DMS114 treated with DMSO at 0.1 percent for 48 hours (cell line): ENCODE measurements at regions not wholly inside any gene's neighbourhood (a gene's known extent, or its start where the extent isn't known, plus 50 kb on each side); places are given as distances from the start of the nearest gene placed in this dataset.
"Not testable (repeated sequence)": the region's sequence is repeated elsewhere in the genome, so short reads cannot be mapped to it uniquely, and the experiment has no call there.

Experiments
- DNase-seq: peaks from one replicate; lab custom pipeline; 2025; ENCODE audit not compliant: unreplicated experiment; lab: John Stamatoyannopoulos, UW

DNA sequence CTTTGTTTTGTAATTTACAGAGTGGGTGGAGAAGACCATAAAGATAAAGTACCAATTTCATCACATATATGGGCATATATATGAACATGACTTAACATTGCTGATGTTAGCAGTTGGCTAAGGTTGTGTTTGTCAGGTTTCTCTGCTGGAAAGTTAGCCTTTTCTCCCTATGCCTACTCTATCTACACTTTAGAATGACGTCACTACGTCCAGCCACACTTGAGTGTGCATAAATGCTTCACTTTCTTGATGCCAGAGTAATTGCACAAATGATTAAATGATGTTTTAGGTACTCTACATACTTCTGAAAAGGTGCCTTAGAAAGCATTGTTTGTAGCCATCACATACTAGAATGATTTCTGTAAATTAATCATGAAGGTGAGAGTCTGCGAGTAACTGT lies 759.2 kb upstream of the MGAT4C start:
- no peak for DNase-seq

DNA sequence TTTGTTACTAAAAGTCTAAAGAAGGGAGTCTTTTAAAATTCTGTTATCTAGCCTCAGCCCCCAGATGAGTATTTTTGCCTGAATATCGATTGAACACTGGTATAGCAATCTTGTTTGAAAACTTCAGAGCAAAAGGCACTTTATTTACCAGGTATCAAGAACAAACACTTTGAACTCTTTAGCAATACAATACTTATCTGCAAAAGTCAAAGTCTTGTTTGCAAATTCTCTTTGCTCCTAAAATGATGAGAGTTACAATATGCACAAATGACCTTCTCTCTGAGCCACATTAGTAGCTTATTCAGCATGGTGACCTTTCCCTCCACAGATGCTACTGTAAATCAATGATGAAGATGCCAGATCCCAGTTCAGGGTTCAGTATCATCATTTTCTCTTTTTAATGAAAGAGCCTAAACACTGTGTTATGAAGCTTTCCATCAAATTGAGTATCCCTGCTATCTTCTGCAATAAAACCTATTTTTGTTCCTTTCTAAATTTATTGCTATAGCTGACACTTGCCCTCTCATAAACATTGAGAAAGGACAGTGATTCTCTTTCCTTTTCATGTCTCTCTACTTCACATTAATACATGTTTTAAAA lies 752.7 kb upstream of the MGAT4C start:
- no peak for DNase-seq

DNA sequence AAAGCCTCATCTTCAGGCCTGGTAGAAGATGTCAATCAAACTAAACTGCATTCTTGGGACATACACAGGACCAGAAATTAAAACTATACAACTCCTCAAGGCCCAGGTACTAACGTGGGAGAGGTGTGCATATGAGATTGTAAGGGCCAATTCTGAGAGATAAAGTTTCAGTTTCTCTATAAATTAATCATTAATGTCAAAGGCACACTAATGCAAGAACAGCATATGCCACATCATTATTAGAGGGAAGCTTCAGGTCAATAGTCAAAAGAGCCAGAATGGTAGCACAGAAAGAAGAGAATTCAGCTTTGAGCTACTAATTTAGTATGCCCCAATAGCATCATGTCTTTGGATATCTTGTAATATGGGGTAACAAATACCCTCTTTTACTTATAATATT lies 744.9 kb upstream of the MGAT4C start:
- DNase-seq: no peak

DNA sequence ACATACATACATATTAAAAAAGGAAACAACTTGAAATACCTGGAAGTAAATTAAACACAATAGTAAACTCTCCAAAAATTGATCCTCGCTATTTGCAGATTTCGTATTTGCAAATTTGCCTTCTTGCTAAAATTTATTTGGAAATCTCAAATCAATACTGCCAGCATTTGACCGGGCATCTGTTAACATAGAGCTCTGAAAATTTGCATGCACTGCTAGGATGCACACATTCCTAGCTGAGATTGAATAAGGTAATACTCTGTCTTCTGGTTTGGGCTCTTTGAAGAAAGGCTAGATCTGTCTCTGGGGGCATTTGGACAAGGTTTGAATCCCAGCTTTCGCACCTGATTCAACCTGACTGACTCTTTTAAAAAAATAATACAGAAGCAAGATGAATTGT lies 729.1 kb upstream of the MGAT4C start:
- no peak for DNase-seq

DNA sequence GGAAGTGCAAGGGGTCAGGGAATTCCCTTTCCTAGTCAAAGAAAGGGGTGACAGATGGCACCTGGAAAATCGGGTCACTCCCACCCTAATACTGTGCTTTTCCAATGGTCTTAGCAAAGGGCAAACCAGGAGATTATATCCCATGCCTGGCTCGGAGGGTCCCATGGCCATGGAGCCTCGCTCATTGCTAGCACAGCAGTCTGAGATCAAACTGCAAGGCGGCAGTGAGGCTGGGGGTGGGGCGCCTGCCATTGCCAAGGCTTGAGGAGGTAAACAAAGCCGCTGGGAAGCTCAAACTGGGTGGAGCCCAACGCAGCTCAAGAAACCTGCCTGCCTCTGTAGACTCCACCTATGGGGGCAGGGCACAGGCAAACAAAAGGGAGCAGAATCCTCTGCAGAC lies 714.4 kb upstream of the MGAT4C start:
- DNase-seq: not testable (repeated sequence)

DNA sequence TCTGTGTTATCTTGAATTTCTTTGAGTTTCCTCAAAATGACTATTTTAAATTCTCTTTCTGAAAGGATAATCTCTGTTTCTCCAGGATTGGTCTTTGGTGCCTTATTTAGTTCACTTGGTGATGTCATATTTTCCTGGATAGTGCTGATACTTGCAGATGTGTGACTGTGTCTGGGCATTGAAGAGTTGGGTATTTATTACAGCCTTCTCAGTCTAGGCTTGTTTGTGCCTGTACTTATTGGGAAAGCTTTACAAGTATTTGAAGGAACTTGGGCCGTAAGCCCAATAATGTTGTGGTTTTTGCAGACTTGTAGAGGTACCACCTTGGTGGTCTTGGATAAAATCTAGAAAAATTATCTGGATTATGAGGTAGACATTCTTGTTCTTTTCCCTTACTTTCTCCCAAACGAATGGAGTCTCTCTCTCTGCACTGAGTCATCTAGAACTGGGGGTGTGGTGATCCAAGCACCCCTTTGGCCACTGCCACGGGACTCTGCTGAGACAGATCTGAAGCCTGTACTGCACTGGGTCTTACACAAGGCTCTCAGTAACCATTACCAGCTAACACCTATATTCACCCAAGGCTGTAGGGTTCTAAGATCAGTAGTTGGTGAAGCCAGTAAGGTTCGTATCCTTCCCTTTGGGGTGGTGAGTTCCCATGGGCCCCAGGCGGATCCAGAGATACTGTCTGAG lies 703.7 kb upstream of the MGAT4C start:
- no peak for DNase-seq

DNA sequence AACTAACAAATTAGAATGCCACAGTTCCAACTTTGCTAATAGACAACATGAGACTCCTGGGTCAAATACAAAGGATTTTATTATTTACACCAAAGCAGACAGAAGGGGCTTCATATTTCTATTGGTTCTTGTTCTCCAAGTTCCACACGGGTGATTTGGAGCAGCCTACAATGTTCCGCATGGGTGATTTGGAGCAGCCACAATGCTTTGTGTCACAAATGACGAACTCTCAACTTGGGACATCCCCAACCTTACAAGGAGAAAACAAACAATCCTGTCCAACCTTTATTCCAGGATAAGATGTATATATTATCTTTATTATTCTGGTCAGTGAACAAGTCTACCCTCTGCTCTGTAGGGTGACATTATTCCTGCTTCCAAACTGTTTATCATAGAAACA lies 694.3 kb upstream of the MGAT4C start:
- DNase-seq: no peak

DNA sequence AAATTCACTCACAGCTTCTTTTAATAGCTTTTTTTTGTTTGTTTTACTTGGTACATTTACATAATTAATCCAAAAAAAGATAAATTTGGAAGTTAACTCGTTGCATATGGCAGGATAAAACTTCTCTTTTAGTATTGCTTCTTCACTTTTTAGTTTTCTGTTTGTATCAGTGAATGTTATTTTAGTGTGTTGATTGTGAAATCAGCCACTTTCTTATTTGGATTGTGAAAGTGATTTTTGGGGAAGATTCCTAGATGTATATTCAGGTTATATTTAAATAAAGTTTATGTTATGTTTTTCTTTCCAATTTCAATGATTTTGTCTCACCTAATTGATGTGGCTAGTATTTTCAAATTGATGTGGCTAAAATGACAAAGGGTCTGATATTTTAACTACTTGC lies 693.9 kb upstream of the MGAT4C start:
- DNase-seq: no peak

DNA sequence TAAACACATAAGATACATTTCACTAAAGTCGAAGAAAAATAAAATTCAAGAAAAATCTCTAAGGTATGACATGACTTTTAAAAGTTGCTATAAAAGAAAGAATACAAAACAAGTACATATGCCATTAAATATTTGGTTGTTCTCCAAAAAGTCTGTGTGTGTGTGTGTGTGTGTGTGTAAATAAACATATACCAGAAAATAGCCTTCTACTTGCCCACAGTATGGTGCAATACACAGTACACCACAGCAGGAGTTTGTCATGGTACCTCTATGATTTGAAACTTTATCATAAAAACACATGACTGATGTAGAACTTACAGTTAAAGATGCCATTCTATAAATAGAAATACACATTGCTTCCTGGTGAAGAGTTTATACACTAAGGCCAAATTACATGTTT lies 692.7 kb upstream of the MGAT4C start:
- DNase-seq: no peak

DNA sequence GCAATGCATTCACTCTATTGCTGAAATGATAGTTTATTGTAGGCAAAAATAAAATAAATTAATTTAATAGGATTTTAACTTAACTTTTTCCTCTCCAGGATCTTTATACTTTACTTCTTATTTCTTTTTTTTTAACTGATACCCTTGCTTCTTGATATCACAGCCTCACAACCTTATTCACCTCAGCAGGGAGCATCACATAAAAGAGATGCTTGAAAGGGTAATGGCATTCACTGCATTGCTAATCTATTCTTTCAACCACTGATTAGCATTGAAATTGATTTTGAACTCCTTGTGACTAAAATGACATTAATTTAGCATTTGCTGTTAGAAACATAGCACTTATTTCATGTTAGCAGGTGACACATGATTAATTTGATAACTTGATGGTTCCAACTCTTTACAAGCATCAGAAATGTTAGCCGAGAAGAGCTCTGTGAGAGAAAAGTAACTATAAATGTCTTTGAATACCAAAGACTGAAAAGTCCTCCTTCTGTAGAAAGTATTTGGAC lies 689.5 kb upstream of the MGAT4C start:
- DNase-seq: no peak

DNA sequence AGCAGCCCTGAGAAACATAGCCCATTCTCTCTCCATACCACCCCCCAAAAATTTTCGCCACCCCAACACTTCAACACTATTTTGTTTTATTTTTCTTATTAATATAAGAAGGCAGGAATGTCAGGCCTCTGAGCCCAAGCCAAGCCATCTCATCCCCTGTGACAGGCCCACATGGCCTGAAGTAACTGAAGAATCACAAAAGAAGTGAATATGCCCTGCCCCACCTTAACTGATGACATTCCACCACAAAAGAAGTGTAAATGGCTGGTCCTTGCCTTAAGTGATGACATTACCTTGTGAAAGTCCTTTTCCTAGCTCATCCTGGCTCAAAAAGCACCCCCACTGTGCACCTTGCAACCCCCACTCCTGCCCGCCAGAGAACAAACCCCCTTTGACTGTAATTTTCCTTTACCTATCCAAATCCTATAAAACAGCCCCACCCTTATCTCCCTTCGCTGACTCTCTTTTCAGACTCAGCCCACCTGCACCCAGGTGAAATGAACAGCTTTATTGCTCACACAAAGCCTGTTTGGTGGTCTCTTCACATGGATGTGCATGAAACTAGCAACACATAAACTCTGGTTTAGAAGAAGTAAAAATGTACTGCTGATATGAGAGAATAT lies 688.1 kb upstream of the MGAT4C start:
- not testable (repeated sequence) for DNase-seq

DNA sequence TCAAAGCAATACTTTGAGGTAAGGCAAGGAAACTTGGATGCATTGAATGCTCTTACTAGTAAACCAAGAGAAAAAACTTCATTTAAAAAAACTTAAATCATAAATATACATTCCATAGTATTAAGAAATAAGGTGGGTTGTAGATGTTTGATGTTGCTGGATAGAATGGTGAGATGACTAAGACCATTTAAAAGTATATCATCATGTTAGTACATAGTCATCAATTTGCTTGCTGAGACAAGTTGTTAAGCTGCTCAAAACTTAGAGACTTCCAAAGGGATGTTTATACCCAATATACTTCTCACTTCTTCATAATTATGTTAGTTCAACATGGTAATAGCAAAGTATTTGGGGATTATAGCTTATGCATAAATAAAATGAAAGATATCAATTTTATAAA lies 675.5 kb upstream of the MGAT4C start:
- no peak for DNase-seq

DNA sequence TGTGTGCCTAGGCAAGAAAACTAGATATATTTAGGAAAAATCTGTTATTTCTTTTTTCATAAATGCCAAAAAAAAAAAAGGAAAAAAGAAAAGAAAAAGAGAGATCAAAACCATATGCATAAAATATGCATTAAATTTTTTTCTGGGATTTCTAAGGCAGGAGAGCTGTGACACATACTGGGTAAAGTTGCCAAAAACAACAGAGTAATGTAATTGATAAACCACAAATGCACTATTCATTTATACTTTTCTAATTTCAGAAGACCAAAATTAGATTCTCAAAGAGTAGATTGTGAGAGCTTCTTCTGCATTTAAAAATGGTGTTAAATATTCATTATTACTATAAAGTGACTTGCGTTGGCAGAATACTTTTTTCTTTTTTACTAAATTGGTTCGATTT lies 673.8 kb upstream of the MGAT4C start:
- DNase-seq: no peak

DNA sequence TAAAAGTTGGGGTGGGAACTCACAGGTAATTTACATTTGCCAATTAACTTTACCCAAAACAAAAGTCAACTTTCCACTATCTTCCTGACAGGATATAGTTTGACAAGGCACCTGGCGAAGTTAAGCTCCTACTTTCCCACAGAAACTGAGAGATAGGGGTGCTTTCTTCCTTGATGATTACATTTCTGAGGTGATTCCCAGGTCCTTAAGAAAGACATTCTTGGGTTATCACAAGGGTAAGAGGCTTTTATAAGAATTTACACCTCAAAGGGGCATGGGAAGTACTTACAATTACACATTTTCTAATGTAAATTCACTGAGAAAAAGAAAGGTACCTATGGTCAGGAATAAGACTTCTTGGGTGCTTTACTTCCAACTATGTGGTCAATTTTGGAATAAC lies 660.9 kb upstream of the MGAT4C start:
- DNase-seq: no peak

DNA sequence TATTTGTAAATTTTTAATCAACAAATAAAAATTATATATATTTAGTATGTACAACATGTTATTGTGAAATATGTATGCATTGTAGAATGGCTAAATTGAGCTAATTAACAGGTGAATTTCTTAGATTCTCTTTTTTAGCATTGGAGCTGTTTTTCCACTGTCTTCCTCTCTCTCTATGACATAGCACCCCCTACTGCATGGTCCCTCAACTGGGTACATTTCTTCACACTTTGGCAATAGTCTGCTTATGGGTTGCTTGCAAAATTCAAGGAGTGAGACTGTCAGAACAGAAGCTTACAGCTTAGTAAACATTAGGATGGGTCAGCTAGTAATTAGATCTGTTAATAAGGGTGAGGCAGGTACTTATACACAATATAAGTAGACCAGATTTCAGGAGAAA lies 658.5 kb upstream of the MGAT4C start:
- peak; percentile 4 for DNase-seq

DNA sequence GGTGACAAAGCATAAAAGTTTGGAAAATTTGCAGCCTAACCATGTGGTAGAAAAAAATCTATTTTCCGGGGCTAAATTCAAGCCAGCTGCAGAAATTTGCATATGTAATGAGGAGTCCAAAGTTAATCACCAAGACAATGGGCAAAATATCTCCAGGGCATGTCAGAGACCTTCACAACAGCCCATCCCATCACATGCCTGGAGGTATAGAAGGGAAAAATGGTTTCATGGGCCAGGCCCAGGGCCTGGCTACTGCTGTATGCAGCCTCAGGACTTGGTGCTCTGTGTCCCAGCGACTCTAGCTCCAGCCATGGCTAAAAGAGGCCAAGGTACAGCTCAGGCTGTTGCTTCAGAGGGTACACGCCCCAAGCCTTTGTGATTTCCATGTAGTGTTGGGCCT lies 655.8 kb upstream of the MGAT4C start:
- DNase-seq: no peak

DNA sequence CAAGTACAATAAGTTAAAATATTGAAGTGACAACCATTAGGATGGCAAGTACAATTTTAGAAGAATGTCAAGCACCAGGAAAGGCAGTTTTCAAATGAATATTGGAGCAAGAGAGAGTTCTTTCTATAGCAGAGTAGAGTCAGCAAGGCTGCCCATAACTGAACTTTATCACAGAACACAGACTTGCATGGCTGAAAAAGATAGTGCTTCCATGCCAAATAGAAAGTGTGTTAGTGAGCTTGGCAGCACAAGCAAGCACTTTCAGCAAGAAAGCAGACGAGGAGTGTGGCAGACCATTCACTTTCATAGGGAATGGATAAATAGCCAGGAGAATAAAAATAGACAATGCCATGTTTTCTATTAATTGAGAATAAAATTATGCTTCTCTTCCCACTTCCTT lies 647.0 kb upstream of the MGAT4C start:
- DNase-seq: no peak

DNA sequence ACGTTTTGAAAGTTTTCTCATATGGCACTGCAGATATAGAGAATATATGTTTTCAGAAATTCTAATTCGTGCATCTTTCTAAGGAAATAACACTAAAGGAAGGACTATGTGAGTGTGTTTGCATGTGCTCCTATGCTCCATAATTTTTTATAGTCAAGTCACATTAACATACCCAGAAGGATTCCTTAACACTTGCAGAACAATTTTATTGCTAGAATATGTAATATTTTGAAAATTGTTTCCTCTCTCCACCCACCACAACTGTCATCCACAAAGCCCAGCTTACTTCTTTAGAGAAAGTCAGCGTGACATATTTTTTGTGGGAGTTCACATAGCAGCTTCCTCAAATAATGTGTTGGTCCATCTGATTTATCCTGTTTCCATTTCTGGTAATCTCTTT lies 604.6 kb upstream of the MGAT4C start:
- DNase-seq: no peak

DNA sequence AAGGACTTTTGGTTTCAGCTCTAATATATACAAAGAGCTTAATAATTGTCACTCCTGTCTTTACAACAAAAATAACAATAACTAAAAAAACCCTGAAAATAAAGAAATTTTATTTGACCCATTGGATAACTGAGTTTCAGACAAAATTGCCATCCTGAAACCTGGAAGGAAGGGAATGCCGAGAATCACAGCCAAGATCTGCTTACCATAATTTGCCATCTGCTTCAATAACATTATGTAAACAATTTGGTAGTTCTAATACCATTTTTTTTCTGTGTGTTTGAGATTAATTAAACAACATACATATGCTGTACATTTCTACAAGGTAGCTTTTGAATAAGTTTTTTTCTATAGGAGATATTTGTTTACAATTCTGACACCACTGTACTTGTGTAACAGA lies 596.3 kb upstream of the MGAT4C start:
- no peak for DNase-seq

DNA sequence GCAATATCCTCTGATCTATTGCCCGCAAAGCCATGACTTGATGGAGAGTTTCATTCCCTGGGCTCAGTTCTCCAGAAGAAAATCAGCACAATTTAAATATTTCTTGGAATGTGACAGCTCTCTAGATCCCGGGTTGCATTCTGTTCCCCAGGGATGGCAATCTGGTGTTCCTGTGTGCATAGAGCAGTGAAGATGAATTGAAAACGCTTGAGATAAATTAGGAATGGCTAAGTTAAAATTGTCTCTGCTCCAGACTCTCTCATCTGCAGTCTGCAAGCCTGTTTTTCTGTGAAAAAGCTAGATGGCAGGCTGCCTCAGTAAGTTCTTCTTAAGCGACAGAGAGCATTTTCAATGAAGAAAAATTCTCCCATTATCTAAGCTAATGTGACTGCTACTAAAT lies 582.5 kb upstream of the MGAT4C start:
- peak; percentile 23 for DNase-seq

DNA sequence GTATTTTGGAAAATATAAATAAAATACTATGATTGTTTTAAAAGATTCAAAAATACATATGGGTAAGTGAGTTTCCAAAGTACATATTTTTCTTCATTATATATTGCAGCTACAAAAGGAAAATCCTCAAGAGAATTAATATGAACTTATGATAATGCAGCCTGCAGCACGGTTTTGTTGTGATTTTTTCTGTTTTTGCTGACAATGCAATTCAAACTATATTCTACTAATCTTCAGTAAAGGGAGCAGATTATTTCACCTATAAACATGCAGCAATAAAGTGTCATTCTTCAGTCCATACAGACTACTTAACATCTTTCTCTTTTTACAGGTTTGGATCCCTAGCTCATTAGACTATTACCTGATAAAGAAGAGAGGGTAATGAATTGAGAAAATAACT lies 582.1 kb upstream of the MGAT4C start:
- DNase-seq: no peak

DNA sequence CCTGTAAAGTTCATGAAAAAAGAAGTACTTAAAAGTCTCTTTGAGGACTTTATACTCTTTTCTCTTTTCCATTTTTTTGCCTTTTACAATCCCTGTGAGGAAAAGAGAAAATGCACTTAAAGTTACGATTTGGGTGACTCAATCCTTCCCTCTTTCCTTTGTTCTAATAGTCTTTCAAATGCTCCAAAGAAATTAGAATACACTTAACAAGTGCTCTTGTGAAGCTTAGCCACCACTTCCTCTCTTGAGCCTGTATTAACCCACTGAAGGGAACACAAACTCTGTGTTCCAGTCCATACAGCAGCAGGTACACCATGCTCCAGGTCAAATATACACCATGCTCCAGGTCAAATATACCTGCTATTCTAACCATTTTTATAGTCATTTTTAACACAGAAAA lies 581.1 kb upstream of the MGAT4C start:
- DNase-seq: no peak

DNA sequence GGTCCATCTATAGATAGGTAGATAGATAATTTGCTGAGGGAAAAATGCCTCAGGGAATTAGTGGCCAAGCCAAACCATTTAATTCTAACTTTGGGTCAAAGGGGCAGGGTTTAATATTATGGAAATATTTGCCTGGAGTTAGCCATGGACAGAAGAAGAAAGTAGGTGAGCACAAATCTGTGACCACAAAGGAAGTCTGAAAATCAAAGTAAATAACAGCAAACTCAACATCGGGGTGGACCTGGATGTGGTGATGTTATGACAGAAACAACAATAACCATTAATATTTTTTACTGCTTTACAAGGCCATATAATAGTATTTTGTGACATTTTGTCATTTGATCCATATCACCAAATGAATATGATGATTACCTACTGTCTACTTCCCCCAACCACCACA lies 578.0 kb upstream of the MGAT4C start:
- DNase-seq: no peak
